Osteoblast (primary cell): ENCODE measurements at regions not wholly inside any gene's neighbourhood (a gene's known extent, or its start where the extent isn't known, plus 50 kb on each side); places are given as distances from the start of the nearest gene placed in this dataset.

ENCODE experiments used
- DNase-seq: peaks from one replicate; pipeline ENCODE4 v3.0.0; 2011; ENCODE audit warnings: low spot score, mixed read lengths; ENCODE audit not compliant: insufficient read length; ENCODE audit errors: missing footprints
- H2AFZ ChIP-seq: 2 replicates; pipeline ENCODE4 v1.6.0; 2011; ENCODE audit warnings: mild to moderate bottlenecking, low read length
- H3K27ac ChIP-seq: 2 replicates; pipeline ENCODE4 v1.5.1; 2011; ENCODE audit warnings: mild to moderate bottlenecking, low read depth, low read length, moderate library complexity
- H3K27me3 ChIP-seq: 2 replicates; pipeline ENCODE4 v1.6.0; 2012; ENCODE audit warnings: mild to moderate bottlenecking, control low read depth, inconsistent platforms, low read length, moderate library complexity; ENCODE audit not compliant: insufficient read depth
- H3K36me3 ChIP-seq: 2 replicates; pipeline ENCODE4 v1.5.1; 2011; ENCODE audit warnings: mild to moderate bottlenecking, low read length, control low read depth, moderate library complexity; ENCODE audit not compliant: insufficient read depth
- H3K4me1 ChIP-seq: 2 replicates; pipeline ENCODE4 v1.5.1; 2011; ENCODE audit warnings: mild to moderate bottlenecking, low read length, control low read depth, moderate library complexity; ENCODE audit not compliant: insufficient read depth
- H3K4me2 ChIP-seq: 2 replicates; pipeline ENCODE4 v1.6.0; 2011; ENCODE audit warnings: mild to moderate bottlenecking, low read length; ENCODE audit not compliant: insufficient read depth
- H3K4me3 ChIP-seq: fragments of 200-600 bp; sonication (generic); 3 replicates; pipeline ENCODE4 v1.5.1; 2012; ENCODE audit warnings: mild to moderate bottlenecking, low read length, inconsistent platforms; ENCODE audit not compliant: insufficient read depth
- H3K79me2 ChIP-seq: 2 replicates; pipeline ENCODE4 v1.6.0; 2012; ENCODE audit warnings: mild to moderate bottlenecking, low read length, control low read depth, inconsistent platforms; ENCODE audit not compliant: insufficient read depth
- H3K9me3 ChIP-seq: 2 replicates; pipeline ENCODE4 v1.5.1; 2011; ENCODE audit warnings: low read depth, low read length, control low read depth
- H4K20me1 ChIP-seq: 2 replicates; pipeline ENCODE4 v1.6.0; 2012; ENCODE audit warnings: mild to moderate bottlenecking, low read length, control low read depth; ENCODE audit not compliant: insufficient read depth
- TF ChIP-seq, protein P1 (sequence below): IDR thresholded peaks from 2 replicates; pipeline ENCODE4 v1.5.1; 2011; ENCODE audit warnings: mild to moderate bottlenecking, low read depth, low read length, moderate library complexity; ENCODE audit errors: extremely low read depth

DNA sequence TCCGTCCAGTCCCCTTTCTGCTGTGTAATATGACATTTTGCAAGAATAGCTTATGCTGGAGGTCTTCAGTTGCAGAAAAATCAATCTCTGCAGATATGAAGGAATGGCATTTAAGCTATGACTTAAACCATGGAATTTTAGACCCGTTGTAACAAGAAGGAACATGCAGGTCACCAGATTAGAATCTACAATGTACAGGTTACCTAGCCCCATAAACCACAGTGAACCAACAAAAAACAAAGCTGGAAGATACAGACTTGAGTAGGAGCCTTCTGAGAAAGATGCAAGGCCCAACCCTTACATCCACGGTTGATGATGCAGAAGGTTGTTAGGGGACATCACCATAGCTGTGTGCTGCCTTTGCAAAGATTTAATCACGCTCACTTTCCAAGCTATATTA lies 132.5 kb downstream of the WT1 start:
- Histone ChIP-seq H3K36me3 (no peaks in the 10 kb centered on the region), H3K9me3 (no peaks in the 10 kb centered on the region), H4K20me1 (no peaks in the 10 kb centered on the region), H3K4me3 (no peak overlapping the region), H3K4me2 (no peak overlapping the region), H3K4me1 (no peaks in the 10 kb centered on the region), H3K27me3 (peaks cover 9% of the 10 kb centered on the region), H3K79me2 (no peaks in the 10 kb centered on the region), H2AFZ (no peak overlapping the region), H3K27ac (no peak overlapping the region)
- TF ChIP-seq, protein P1, sequence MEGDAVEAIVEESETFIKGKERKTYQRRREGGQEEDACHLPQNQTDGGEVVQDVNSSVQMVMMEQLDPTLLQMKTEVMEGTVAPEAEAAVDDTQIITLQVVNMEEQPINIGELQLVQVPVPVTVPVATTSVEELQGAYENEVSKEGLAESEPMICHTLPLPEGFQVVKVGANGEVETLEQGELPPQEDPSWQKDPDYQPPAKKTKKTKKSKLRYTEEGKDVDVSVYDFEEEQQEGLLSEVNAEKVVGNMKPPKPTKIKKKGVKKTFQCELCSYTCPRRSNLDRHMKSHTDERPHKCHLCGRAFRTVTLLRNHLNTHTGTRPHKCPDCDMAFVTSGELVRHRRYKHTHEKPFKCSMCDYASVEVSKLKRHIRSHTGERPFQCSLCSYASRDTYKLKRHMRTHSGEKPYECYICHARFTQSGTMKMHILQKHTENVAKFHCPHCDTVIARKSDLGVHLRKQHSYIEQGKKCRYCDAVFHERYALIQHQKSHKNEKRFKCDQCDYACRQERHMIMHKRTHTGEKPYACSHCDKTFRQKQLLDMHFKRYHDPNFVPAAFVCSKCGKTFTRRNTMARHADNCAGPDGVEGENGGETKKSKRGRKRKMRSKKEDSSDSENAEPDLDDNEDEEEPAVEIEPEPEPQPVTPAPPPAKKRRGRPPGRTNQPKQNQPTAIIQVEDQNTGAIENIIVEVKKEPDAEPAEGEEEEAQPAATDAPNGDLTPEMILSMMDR, result no peak
- no peak for DNase-seq

DNA sequence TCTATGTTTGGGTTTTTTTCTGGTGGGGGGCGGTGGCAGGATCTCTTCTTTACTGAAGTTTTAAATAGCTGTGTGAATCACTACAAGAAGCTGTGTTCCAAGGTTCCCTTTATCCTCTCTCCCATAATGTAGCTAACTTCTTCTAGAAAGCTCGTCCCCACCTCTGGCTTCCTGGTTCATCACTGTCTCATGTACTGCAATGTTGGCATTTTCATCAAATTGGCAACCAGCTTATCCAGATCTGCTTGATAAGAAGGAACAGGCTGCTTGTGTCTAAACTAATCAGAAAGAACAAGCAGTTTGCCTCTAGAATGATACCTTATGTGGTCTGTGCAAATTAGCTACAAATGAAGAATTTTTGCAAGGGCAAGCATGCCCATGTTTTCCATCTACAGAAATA lies 130.8 kb downstream of the WT1 start:
- H3K27me3 ChIP-seq, result peaks cover 9% of the 10 kb centered on the region
- TF ChIP-seq, protein P1, result no peak
- H3K4me2 ChIP-seq, result no peak overlapping the region
- no peaks in the 10 kb centered on the region for H3K36me3 ChIP-seq
- H3K27ac ChIP-seq, result no peak overlapping the region
- no peaks in the 10 kb centered on the region for H3K79me2 ChIP-seq
- no peak for DNase-seq
- H3K9me3 ChIP-seq, result no peaks in the 10 kb centered on the region
- no peak overlapping the region for H2AFZ ChIP-seq
- H3K4me1 ChIP-seq, result no peaks in the 10 kb centered on the region
- no peaks in the 10 kb centered on the region for H4K20me1 ChIP-seq
- no peak overlapping the region for H3K4me3 ChIP-seq

DNA sequence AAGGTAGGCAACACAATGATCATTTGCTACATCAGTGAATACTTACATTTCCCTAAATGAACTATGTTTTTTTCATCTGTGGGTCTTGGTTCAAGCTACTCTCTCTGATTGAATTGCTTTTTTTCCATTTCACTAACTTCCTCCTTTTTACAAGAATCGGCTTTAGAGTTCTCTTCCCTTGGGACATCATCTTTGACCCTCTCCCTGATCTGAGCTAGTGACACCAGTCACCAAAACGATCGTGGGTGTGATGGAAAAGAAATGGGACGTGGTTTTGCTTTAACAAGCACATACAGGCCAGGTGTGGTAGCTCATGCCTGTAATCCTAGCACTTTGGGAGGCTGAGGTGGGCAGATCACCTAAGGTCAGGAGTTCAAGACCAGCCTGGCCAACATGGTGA lies 129.9 kb downstream of the WT1 start:
- H3K27me3 ChIP-seq, result peaks cover 9% of the 10 kb centered on the region
- no peak overlapping the region for H3K4me3 ChIP-seq
- no peak overlapping the region for H3K4me2 ChIP-seq
- no peaks in the 10 kb centered on the region for H3K9me3 ChIP-seq
- no peaks in the 10 kb centered on the region for H3K36me3 ChIP-seq
- no peak overlapping the region for H2AFZ ChIP-seq
- no peaks in the 10 kb centered on the region for H3K79me2 ChIP-seq
- no peak for DNase-seq
- no peak overlapping the region for H3K27ac ChIP-seq
- H4K20me1 ChIP-seq, result no peaks in the 10 kb centered on the region
- no peaks in the 10 kb centered on the region for H3K4me1 ChIP-seq
- TF ChIP-seq, protein P1, result no peak

DNA sequence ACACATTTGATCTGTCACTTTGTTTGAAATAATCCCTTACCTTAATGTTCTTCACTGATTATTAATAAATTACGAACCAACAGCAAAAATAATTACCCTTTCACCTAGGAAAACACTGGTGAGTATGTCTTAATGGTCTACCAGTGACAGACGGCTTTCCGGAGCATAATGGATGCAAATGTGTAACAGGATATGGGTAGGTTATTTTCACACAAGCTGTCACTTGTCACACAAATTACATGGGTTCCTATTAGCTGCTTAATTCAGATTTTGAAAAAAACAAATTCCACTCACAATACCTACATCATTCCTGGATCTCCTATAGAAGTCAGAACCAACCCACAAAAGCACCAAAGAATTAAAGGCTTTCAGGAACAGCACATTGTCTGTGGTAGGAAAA lies 127.9 kb downstream of the WT1 start:
- Histone ChIP-seq H3K79me2 (no peaks in the 10 kb centered on the region), H3K27me3 (peaks cover 2% of the 10 kb centered on the region), H3K9me3 (no peaks in the 10 kb centered on the region), H2AFZ (no peak overlapping the region), H4K20me1 (no peaks in the 10 kb centered on the region), H3K36me3 (no peaks in the 10 kb centered on the region), H3K27ac (no peak overlapping the region), H3K4me2 (no peak overlapping the region), H3K4me3 (no peak overlapping the region), H3K4me1 (peaks cover 7% of the 10 kb centered on the region)
- TF ChIP-seq, protein P1, result no peak
- DNase-seq, result no peak
